ENCODE measurements at regions not wholly inside any gene's neighbourhood (a gene's known extent, or its start where the extent isn't known, plus 50 kb on each side); places are given as distances from the start of the nearest gene placed in this dataset.

DNA sequence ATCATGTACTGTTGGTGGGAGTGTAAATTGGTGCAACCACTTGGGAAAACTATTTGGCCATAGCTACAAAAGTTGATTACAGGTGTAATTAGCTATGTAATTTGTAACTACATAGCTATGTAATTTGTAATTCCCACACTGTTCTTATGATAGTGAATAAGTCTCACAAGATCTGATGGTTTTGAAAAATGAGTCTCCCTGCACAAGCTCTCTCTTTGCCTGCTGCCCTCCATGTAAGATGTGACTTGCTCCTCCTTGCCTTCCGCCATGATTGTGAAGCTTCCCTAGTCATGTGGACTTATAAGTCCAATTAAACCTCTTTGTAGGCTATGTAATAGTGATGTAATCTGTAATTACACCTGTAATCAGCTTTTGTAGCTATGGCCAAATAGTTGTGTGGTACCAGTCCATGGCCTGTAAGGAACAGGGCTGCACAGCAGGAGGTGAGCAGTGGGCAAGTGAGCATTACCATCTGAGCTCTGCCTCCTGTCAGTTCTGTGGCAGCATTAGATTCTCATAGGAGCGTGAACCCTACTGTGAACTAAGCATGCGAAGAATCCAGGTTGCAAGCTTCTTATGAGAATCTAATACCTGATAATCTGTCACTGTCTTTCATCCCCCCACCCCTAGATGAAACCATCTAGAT, 133.7 kb upstream of the COPS8 start:
- POLR2A ChIA-PET: no interaction called here
- no peaks in the 10 kb centered on the region for H3K79me2 ChIP-seq (ENCODE audit: insufficient read depth)
- no peaks in the 10 kb centered on the region for H4K20me1 ChIP-seq (ENCODE audit: insufficient read depth)
- H3K9me2 ChIP-seq: no peaks in the 10 kb centered on the region
- no peaks in the 10 kb centered on the region for H3K27me3 ChIP-seq (ENCODE audit: insufficient read depth)
- no peak overlapping the region for H3K9ac ChIP-seq
- H3K4me1 ChIP-seq (ENCODE audit: control insufficient read depth in 1 of 2, insufficient read depth in 2 of 2, low read depth in 1 of 2, low read length in 1 of 2): no peaks in the 10 kb centered on the region
- no peak for TF ChIP-seq FOXJ3 (CRISPR knock-in tag; IDR thresholded peaks at IDR 0.05)
- no peak for TF ChIP-seq RFX5 (IDR thresholded peaks at IDR 0.05; ENCODE audit: low read length)
- TF ChIP-seq, protein P1, sequence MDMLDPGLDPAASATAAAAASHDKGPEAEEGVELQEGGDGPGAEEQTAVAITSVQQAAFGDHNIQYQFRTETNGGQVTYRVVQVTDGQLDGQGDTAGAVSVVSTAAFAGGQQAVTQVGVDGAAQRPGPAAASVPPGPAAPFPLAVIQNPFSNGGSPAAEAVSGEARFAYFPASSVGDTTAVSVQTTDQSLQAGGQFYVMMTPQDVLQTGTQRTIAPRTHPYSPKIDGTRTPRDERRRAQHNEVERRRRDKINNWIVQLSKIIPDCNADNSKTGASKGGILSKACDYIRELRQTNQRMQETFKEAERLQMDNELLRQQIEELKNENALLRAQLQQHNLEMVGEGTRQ (IDR thresholded peaks at IDR 0.05; ENCODE audit: borderline replicate concordance, low read depth, low read length): no peak
- TF ChIP-seq RAD21 (IDR thresholded peaks at IDR 0.05; ENCODE audit: low read length): no peak
- TF ChIP-seq MXI1 (IDR thresholded peaks at IDR 0.05; ENCODE audit: low read depth, low read length): no peak
- TF ChIP-seq GABPA (IDR thresholded peaks at IDR 0.05; ENCODE audit: low read depth): no peak
- no peak for TF ChIP-seq TEAD4 (IDR thresholded peaks at IDR 0.05; ENCODE audit: borderline replicate concordance, insufficient read depth)
- no peak for TF ChIP-seq TAF1 (IDR thresholded peaks at IDR 0.05; ENCODE audit: borderline replicate concordance, low read depth, low read length)
- no peak for TF ChIP-seq TCF12 (IDR thresholded peaks at IDR 0.05)
- no peak for TF ChIP-seq RCOR1 (IDR thresholded peaks at IDR 0.05; ENCODE audit: low read length)
- TF ChIP-seq, protein P2, sequence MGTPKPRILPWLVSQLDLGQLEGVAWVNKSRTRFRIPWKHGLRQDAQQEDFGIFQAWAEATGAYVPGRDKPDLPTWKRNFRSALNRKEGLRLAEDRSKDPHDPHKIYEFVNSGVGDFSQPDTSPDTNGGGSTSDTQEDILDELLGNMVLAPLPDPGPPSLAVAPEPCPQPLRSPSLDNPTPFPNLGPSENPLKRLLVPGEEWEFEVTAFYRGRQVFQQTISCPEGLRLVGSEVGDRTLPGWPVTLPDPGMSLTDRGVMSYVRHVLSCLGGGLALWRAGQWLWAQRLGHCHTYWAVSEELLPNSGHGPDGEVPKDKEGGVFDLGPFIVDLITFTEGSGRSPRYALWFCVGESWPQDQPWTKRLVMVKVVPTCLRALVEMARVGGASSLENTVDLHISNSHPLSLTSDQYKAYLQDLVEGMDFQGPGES (IDR thresholded peaks at IDR 0.05; ENCODE audit: low read depth, low read length): no peak
- TF ChIP-seq ELF1 (IDR thresholded peaks at IDR 0.05): no peak
- CTCF ChIA-PET: no interaction called here
- no peak overlapping the region for H3K4me3 ChIP-seq (ENCODE audit: low read depth in 2 of 2, low read length in 1 of 2)
- no peak overlapping the region for H2AFZ ChIP-seq (ENCODE audit: low read depth)
- 48% methylated on average over 3 of the region's 3 CpGs for WGBS (ENCODE audit: low lambda C conversion rate)
- no peak overlapping the region for H3K27ac ChIP-seq (ENCODE audit: low read depth in 2 of 2, low read length in 1 of 2)
- H3K9me3 ChIP-seq: no peaks in the 10 kb centered on the region
- no peak for DNase-seq
- H3F3A ChIP-seq (replicated peaks; ENCODE audit: insufficient read depth): no peaks in the 10 kb centered on the region
- no peaks in the 10 kb centered on the region for H3K36me3 ChIP-seq (replicated peaks in 1 of 2; ENCODE audit: control insufficient read depth in 1 of 2, insufficient read depth in 2 of 2, low read length in 1 of 2)
- H3K4me2 ChIP-seq: no peak overlapping the region

DNA sequence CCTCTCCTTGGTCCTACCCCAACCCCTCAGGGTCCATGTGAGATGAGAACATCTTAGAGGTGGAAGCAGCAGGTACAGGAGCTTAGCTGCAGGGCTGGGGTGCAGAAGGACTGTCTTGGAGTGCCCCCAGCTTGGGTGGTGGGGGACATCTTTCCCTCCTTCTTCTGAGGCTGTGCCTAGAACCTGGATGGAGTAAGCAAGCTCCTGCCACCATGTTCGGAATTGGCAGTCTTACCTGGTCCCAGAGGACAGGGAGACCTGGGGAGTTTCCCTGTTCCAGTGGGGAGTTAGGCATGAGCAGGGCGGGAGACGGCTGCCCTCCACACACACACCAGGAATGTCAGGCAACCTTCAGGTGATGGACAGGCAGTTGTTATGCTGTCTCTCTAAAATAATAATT, 131.0 kb upstream of the COPS8 start:
- Histone ChIP-seq H3K9me2 (no peaks in the 10 kb centered on the region), H3K4me2 (no peak overlapping the region), H3K27ac (ENCODE audit: low read depth in 2 of 2, low read length in 1 of 2) (no peak overlapping the region), H3K9ac (no peak overlapping the region), H3K9me3 (no peaks in the 10 kb centered on the region), H3K4me1 (ENCODE audit: control insufficient read depth in 1 of 2, insufficient read depth in 2 of 2, low read depth in 1 of 2, low read length in 1 of 2) (no peaks in the 10 kb centered on the region), H4K20me1 (ENCODE audit: insufficient read depth) (no peaks in the 10 kb centered on the region), H2AFZ (ENCODE audit: low read depth) (no peak overlapping the region), H3F3A (replicated peaks; ENCODE audit: insufficient read depth) (no peaks in the 10 kb centered on the region), H3K36me3 (replicated peaks in 1 of 2; ENCODE audit: control insufficient read depth in 1 of 2, insufficient read depth in 2 of 2, low read length in 1 of 2) (no peaks in the 10 kb centered on the region), H3K79me2 (ENCODE audit: insufficient read depth) (no peaks in the 10 kb centered on the region), H3K4me3 (ENCODE audit: low read depth in 2 of 2, low read length in 1 of 2) (no peak overlapping the region), H3K27me3 (ENCODE audit: insufficient read depth) (no peaks in the 10 kb centered on the region)
- POLR2A ChIA-PET: no interaction called here
- TF ChIP-seq, protein P3, sequence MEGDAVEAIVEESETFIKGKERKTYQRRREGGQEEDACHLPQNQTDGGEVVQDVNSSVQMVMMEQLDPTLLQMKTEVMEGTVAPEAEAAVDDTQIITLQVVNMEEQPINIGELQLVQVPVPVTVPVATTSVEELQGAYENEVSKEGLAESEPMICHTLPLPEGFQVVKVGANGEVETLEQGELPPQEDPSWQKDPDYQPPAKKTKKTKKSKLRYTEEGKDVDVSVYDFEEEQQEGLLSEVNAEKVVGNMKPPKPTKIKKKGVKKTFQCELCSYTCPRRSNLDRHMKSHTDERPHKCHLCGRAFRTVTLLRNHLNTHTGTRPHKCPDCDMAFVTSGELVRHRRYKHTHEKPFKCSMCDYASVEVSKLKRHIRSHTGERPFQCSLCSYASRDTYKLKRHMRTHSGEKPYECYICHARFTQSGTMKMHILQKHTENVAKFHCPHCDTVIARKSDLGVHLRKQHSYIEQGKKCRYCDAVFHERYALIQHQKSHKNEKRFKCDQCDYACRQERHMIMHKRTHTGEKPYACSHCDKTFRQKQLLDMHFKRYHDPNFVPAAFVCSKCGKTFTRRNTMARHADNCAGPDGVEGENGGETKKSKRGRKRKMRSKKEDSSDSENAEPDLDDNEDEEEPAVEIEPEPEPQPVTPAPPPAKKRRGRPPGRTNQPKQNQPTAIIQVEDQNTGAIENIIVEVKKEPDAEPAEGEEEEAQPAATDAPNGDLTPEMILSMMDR (IDR thresholded peaks at IDR 0.05): no peak
- TF ChIP-seq TCF12 (IDR thresholded peaks at IDR 0.05) (no peak), POLR2AphosphoS5 (IDR thresholded peaks at IDR 0.05; ENCODE audit: low read depth, low read length) (no peak), EP300 (IDR thresholded peaks at IDR 0.05; ENCODE audit: borderline replicate concordance in 1 of 2, low read depth in 1 of 2, low read length in 1 of 2) (no peak), ELF1 (IDR thresholded peaks at IDR 0.05) (no peak), EZH2phosphoT487 (IDR thresholded peaks at IDR 0.05; ENCODE audit: borderline replicate concordance, low read depth) (no peak), NRF1 (IDR thresholded peaks at IDR 0.05; ENCODE audit: low read depth, low read length) (no peak), RXRA (IDR thresholded peaks at IDR 0.05; ENCODE audit: borderline replicate concordance, low read depth) (no peak)
- TF ChIP-seq, protein P4, sequence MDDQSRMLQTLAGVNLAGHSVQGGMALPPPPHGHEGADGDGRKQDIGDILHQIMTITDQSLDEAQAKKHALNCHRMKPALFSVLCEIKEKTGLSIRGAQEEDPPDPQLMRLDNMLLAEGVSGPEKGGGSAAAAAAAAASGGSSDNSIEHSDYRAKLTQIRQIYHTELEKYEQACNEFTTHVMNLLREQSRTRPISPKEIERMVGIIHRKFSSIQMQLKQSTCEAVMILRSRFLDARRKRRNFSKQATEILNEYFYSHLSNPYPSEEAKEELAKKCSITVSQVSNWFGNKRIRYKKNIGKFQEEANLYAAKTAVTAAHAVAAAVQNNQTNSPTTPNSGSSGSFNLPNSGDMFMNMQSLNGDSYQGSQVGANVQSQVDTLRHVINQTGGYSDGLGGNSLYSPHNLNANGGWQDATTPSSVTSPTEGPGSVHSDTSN (IDR thresholded peaks at IDR 0.05): no peak
- TF ChIP-seq, protein P5, sequence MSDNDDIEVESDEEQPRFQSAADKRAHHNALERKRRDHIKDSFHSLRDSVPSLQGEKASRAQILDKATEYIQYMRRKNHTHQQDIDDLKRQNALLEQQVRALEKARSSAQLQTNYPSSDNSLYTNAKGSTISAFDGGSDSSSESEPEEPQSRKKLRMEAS (IDR thresholded peaks at IDR 0.05; ENCODE audit: low read depth): no peak
- CTCF ChIA-PET: no interaction called here
- DNase-seq: no peak
- WGBS (ENCODE audit: low lambda C conversion rate): 45% methylated on average over 2 of the region's 3 CpGs
